LHCN-M2 (cell line): ENCODE measurements at regions not wholly inside any gene's neighbourhood (a gene's known extent, or its start where the extent isn't known, plus 50 kb on each side); places are given as distances from the start of the nearest gene placed in this dataset.

ENCODE experiments used
- DNase-seq: peaks from one replicate; pipeline ENCODE4 v3.0.0-alpha.2; 2012; ENCODE audit warnings: low read depth

GRCh38 chr15:25233766-25234350 is 205.0 kb downstream of the UBE3A start:
- DNase-seq, result no peak

DNA sequence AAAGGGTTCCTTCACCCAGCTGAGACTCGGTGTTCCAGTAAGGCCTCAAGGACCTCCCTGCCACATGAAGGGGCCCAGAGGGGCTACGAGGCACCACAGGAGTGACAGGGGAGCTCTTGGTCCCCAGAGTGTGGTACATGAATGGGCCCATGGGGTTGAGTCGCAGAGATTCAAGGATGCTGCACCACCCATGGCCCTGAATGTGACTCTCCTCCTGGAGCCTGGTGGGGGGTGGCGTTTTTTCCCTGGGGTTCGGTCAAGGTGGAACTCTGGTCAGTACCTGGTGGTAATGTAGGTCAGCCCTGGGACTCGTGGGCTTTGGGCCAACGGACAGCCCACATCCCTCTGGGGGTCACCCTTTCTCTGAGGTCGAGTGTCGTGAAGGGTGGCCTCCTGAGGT is 204.0 kb downstream of the UBE3A start:
- DNase-seq, result no peak

GRCh38 chr15:25235391-25235790 is 203.4 kb downstream of the UBE3A start:
- no peak for DNase-seq

DNA sequence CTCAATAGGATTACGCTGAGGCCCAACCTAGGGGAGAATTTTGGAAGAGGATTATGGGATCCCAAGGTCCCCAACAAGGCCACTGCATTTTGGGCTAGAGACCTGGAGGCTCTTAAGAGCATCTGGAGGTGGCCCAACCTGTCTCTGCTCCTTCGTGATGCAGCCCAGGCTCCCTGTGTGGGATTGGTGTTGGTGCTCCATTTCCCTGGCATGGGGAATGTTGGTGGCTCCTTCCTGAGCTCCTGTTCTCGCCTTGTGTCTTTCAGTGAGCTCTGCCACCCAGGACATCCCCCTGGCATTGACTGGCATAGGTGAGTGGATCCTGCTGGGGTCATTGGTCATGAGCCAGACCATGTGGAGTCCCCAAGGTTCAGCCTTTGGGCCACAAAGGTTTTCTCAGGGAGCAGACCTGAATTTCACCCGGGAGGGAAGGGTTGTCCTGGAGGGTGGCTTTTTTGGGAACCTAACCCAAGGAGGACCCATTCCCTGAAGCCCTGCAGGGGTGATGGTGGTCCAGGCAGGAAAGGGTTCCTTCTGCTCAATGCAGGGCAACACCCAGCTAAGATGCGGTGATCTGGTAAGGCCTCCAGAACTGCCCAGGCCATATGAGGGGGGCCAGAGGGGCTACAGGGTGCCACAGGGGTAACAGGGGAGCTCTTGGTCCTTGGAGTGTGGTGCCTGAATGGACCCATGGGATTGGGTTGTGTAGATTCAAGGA is 202.5 kb downstream of the UBE3A start:
- DNase-seq, result no peak

- DNase-seq, result no peak
Measured at GRCh38 chr15:25236861-25237155, 202.0 kb downstream of the UBE3A start.

- DNase-seq, result no peak
Measured at GRCh38 chr15:25237291-25237978, 201.4 kb downstream of the UBE3A start.

DNA sequence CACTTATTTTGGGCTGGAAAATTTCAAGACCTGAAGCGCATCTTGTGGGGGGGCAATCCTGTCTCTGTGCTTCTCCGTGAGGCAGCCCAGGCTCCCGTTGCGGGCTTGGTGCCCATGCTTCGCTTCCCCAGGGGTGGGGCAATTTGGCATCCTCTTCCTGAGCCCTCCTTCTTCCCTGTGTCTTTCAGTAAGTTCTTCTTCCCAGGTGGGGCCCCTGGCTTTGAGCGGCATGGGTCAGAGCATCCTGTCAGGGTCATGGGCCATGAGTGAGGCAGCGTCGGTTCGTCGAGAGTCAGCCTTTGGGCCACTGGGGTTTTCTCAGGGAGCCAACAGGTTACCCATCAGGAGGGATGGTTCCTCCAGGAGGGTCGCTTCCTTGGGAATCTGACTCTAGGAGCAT is 200.7 kb downstream of the UBE3A start:
- no peak for DNase-seq

GRCh38 chr15:25238716-25239470 is 199.9 kb downstream of the UBE3A start:
- DNase-seq, result no peak

DNA sequence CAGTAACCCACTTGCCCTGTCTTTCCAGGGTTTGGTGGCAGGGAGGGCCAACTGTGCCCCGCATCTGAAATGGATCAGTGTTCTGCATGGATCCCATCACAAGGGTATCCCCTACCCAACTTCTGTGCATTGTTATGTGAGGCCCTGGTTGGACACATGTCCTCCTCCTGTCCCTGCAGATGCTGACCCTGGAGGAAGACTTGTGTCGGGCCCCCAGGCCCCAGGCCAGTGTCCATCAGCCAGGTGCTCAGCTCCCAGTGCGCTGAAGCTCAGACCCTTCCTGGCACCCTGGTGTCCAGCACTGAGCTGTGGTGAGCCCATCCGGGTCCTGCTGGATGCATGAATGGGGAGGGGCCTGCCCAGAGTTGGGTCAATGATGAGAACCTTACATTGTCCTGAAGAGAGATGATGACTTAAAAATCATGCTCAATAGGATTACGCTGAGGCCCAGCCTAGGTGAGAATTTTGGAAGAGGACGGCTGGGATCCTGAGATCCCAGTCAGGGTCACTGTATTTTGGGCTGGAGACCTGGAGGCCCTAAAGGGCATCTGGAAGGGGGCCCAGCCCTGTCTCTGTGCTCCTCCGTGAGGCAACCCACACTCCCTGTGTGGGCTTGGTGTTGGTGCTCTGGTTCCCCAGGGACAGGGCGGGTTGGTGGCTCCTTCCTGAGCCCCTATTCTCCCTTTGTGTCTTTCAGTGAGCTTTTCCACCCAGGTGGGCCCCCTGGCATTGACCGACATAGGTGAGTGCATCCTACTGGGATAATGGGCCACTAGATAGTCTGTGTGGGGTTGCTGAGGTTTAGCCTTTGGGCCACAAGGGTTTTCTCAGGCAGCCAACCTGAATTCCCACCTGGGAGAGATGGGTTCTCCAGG is 199.1 kb downstream of the UBE3A start:
- DNase-seq, result no peak

GRCh38 chr15:25240461-25241021 is 198.3 kb downstream of the UBE3A start:
- no peak for DNase-seq

DNA sequence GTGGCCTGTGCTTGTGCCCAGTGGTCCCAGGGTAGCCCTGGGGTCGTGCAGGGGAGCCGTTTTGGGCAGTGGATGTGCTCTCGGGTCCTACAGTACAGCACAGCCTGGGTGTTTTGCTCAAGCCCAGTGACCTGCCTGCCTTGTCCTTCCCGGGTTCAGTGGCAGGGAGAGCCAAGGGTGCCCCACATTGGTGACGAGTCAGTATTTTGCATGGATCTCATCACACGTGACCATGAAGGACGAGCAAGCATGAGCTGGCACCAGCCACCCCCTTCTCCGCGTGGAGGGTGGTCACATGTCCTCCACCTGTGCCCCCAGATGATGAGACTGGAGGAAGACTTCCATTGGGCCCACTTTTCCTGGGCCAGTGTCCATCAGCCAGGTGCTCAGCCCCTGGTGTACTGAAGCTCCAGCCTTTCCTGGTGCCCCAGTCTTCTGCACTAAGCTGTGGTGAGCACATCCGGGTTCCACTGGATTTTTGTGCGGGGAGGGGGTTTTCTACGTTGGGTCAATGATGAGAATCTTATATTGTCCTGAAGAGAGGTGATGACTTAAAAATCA is 197.5 kb downstream of the UBE3A start:
- DNase-seq, result no peak

- DNase-seq, result no peak
Measured at GRCh38 chr15:25242166-25242879, 196.5 kb downstream of the UBE3A start.

- no peak for DNase-seq
Measured at GRCh38 chr15:25242957-25243799, 195.6 kb downstream of the UBE3A start.

- no peak for DNase-seq
Measured at GRCh38 chr15:25243800-25244097, 195.1 kb downstream of the UBE3A start.

DNA sequence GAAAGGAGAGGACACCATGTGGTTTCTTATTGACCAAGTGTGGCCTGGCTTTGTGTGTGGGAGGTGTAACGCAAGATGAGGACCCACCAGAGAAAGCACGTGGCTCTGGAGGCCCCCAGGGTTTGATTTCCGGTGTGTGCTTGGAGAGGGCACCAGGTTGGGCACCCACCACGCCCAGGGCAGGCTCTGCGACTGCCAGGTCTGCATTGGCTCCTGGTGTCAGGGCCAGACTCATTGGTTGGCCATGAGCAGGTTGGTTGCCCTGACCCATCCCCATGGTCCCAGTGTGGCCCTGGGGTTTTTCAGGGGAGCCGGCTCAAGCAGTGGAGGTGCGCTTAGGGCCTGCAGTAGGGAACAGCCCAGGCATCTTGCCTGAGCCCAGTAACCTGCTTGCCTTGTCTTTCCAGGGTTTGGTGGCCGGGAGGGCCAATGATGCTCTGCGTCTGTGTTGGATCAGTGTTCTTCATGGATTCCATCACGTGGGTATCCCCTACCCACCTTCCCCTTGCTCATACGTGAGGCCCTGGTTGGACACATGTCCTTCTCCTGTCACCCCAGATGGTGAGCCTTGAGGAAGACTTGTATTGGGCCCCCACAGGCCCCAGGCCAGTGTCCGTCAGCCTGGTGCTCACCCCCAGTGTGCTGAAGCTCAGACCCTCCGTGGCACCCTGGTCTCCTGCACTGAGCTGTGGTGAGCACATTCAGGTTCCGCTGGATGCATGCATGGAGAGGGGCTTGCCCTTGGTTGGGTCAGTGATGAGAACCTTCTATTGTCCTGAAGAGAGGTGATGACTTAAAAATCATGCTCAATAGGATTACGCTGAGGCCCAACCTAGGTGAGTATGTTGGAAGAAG is 193.9 kb downstream of the UBE3A start:
- DNase-seq, result no peak

DNA sequence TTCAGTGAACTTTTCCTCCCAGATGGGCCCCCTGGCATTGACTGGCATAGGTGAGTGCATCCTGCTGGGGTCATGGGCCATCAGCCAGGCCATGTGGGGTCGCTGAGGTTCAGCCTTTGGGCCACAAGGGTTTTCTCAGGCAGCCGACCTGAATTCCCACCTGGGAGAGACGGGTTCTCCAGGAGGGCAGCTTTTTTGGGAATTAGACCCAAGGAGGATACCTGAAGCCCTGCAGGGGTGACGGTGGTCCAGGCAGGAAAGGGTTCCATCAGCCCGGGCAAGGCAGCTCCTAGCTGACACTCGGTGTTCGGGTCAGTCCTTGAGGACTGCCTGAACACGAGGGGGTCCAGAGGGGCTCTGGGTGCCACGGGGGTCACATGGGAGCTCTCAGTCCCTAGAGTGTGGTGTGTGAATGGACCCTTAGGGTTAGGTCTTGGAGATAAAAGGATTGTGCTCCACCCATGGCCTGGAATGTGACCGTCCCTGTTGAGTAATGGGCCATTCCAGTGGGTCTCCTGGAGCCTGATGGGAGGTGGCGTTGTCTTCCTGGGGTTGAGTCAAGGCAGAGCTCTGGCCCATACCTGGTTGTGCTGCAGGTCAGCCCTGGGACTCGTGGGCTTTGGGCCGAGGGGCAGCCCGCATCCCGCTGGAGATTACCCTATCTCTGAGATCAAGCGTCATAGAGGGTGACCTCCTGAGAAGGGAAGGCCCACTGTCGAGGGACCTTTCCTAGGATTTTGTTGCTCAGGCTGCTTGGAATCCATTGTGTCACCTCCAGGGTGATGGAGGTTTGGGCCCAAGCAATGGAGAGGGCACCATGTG is 192.8 kb downstream of the UBE3A start:
- no peak for DNase-seq

GRCh38 chr15:25246641-25247406 is 192.0 kb downstream of the UBE3A start:
- no peak for DNase-seq
